HepG2 (cell line): ENCODE measurements at regions not wholly inside any gene's neighbourhood (a gene's known extent, or its start where the extent isn't known, plus 50 kb on each side); places are given as distances from the start of the nearest gene placed in this dataset.
A peak's percentile ranks its signal among the peaks of the same experiment; 100 is the strongest.

Experiments used
- BCL6 ChIP-seq: IDR thresholded peaks from 2 replicates; pipeline ENCODE4 v1.6.1; 2016; ENCODE audit warnings: missing genetic modification reagents, missing compliant biosample characterization
- BRCA1 ChIP-seq: sonication (generic); formaldehyde crosslinking; IDR thresholded peaks from 2 replicates; pipeline ENCODE4 v1.4.0; 2020; ENCODE audit warnings: missing genetic modification reagents
- NPAS2 ChIP-seq: sonication (generic); formaldehyde crosslinking; IDR thresholded peaks from 2 replicates; pipeline ENCODE4 v1.8.0; 2022; ENCODE audit warnings: mild to moderate bottlenecking, missing genetic modification reagents, borderline replicate concordance
- SOX5 ChIP-seq: IDR thresholded peaks from 2 replicates; pipeline ENCODE4 v1.6.1; 2016; ENCODE audit warnings: borderline replicate concordance
- SP1 ChIP-seq, 2 experiments: fragments of 450-650 bp in 1 of 2; sonication (generic) in 1 of 2; formaldehyde crosslinking in 1 of 2; IDR thresholded peaks; 2 replicates each; pipeline versions ENCODE4 v1.4.0 to v1.6.1; 2016 to 2020; ENCODE audit warnings: missing genetic modification reagents in 1 of 2
- ZBTB4 ChIP-seq: sonication (generic); formaldehyde crosslinking; IDR thresholded peaks from 2 replicates; pipeline ENCODE4 v1.4.0; 2020; ENCODE audit warnings: missing genetic modification reagents, mild to moderate bottlenecking, borderline replicate concordance
- ZFP82 ChIP-seq: sonication (generic); formaldehyde crosslinking; IDR thresholded peaks from 2 replicates; pipeline ENCODE4 v1.5.1; 2020; ENCODE audit warnings: mild to moderate bottlenecking, missing genetic modification reagents, borderline replicate concordance
- ZGPAT ChIP-seq: IDR thresholded peaks from 2 replicates; pipeline ENCODE4 v1.6.1; 2016; ENCODE audit warnings: mild to moderate bottlenecking
- ZKSCAN1 ChIP-seq: fragments of 150-350 bp; IDR thresholded peaks from 2 replicates; pipeline ENCODE4 v1.6.1; 2014; ENCODE audit warnings: low read length
- ZNF619 ChIP-seq: sonication (generic); formaldehyde crosslinking; IDR thresholded peaks from 2 replicates; pipeline ENCODE4 v1.4.0; 2020; ENCODE audit warnings: mild to moderate bottlenecking, missing genetic modification reagents
- ZNF672 ChIP-seq: sonication (generic); formaldehyde crosslinking; IDR thresholded peaks from 2 replicates; pipeline ENCODE4 v1.8.1; 2022; ENCODE audit warnings: missing genetic modification reagents
- ZNF747 ChIP-seq: sonication (generic); formaldehyde crosslinking; IDR thresholded peaks from 2 replicates; pipeline ENCODE4 v1.8.1; 2023; ENCODE audit warnings: missing genetic modification reagents, mild to moderate bottlenecking, borderline replicate concordance
- ZNF776 ChIP-seq: sonication (generic); formaldehyde crosslinking; IDR thresholded peaks from 2 replicates; pipeline ENCODE4 v1.4.0; 2020; ENCODE audit warnings: mild to moderate bottlenecking, missing genetic modification reagents
- TF ChIP-seq, protein P1 (sequence below): sonication (generic); formaldehyde crosslinking; IDR thresholded peaks from 2 replicates; pipeline ENCODE4 v1.4.0; 2020; ENCODE audit warnings: low read depth, missing genetic modification reagents
- TF ChIP-seq, protein P2 (sequence below): sonication (generic); formaldehyde crosslinking; IDR thresholded peaks from 2 replicates; pipeline ENCODE4 v1.4.0; 2020; ENCODE audit warnings: missing genetic modification reagents, borderline replicate concordance
- TF ChIP-seq, protein P3 (sequence below): sonication (generic); formaldehyde crosslinking; IDR thresholded peaks from 2 replicates; pipeline ENCODE4 v1.4.0; 2020; ENCODE audit warnings: missing genetic modification reagents, borderline replicate concordance

- TF ChIP-seq, protein P1, sequence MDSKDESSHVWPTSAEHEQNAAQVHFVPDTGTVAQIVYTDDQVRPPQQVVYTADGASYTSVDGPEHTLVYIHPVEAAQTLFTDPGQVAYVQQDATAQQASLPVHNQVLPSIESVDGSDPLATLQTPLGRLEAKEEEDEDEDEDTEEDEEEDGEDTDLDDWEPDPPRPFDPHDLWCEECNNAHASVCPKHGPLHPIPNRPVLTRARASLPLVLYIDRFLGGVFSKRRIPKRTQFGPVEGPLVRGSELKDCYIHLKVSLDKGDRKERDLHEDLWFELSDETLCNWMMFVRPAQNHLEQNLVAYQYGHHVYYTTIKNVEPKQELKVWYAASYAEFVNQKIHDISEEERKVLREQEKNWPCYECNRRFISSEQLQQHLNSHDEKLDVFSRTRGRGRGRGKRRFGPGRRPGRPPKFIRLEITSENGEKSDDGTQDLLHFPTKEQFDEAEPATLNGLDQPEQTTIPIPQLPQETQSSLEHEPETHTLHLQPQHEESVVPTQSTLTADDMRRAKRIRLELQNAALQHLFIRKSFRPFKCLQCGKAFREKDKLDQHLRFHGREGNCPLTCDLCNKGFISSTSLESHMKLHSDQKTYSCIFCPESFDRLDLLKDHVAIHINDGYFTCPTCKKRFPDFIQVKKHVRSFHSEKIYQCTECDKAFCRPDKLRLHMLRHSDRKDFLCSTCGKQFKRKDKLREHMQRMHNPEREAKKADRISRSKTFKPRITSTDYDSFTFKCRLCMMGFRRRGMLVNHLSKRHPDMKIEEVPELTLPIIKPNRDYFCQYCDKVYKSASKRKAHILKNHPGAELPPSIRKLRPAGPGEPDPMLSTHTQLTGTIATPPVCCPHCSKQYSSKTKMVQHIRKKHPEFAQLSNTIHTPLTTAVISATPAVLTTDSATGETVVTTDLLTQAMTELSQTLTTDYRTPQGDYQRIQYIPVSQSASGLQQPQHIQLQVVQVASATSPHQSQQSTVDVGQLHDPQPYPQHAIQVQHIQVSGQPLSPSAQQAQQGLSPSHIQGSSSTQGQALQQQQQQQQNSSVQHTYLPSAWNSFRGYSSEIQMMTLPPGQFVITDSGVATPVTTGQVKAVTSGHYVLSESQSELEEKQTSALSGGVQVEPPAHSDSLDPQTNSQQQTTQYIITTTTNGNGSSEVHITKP, result no peak
- TF ChIP-seq, protein P2, sequence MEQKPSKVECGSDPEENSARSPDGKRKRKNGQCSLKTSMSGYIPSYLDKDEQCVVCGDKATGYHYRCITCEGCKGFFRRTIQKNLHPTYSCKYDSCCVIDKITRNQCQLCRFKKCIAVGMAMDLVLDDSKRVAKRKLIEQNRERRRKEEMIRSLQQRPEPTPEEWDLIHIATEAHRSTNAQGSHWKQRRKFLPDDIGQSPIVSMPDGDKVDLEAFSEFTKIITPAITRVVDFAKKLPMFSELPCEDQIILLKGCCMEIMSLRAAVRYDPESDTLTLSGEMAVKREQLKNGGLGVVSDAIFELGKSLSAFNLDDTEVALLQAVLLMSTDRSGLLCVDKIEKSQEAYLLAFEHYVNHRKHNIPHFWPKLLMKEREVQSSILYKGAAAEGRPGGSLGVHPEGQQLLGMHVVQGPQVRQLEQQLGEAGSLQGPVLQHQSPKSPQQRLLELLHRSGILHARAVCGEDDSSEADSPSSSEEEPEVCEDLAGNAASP (CRISPR knock-in tag), result no peak
- TF ChIP-seq ZNF672 (CRISPR knock-in tag) (no peak), BRCA1 (peak; percentile 48; the same call in 1 of the 2 replicates), ZGPAT (peak; percentile 20; the same call in 1 of the 2 replicates), SOX5 (peak; percentile 74; the same call in 1 of the 2 replicates), ZNF619 (CRISPR knock-in tag) (no peak), ZFP82 (CRISPR knock-in tag) (no peak), ZKSCAN1 (no peak), NPAS2 (CRISPR knock-in tag) (no peak), BCL6 (CRISPR knock-in tag) (peak; percentile 36; the same call in 1 of the 2 replicates), ZNF776 (CRISPR knock-in tag) (no peak), ZBTB4 (CRISPR knock-in tag) (no peak), SP1 (IDR thresholded peaks at IDR 0.05) (no peak), SP1 (CRISPR knock-in tag; IDR thresholded peaks at IDR 0.05) (no peak), ZNF747 (CRISPR knock-in tag) (no peak)
- TF ChIP-seq, protein P3, sequence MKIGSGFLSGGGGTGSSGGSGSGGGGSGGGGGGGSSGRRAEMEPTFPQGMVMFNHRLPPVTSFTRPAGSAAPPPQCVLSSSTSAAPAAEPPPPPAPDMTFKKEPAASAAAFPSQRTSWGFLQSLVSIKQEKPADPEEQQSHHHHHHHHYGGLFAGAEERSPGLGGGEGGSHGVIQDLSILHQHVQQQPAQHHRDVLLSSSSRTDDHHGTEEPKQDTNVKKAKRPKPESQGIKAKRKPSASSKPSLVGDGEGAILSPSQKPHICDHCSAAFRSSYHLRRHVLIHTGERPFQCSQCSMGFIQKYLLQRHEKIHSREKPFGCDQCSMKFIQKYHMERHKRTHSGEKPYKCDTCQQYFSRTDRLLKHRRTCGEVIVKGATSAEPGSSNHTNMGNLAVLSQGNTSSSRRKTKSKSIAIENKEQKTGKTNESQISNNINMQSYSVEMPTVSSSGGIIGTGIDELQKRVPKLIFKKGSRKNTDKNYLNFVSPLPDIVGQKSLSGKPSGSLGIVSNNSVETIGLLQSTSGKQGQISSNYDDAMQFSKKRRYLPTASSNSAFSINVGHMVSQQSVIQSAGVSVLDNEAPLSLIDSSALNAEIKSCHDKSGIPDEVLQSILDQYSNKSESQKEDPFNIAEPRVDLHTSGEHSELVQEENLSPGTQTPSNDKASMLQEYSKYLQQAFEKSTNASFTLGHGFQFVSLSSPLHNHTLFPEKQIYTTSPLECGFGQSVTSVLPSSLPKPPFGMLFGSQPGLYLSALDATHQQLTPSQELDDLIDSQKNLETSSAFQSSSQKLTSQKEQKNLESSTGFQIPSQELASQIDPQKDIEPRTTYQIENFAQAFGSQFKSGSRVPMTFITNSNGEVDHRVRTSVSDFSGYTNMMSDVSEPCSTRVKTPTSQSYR, result peak; percentile 37; the same call in 1 of the 2 replicates
These were observed 103.7 kb upstream of the NUDT4 start (continued) for GRCh38 chr12:93273834-93274564.
